Hepatocyte (in vitro differentiated cells): ENCODE measurements at regions not wholly inside any gene's neighbourhood (a gene's known extent, or its start where the extent isn't known, plus 50 kb on each side); places are given as distances from the start of the nearest gene placed in this dataset.
A peak's percentile ranks its signal among the peaks of the same experiment; 100 is the strongest.

Experiments
- DNase-seq: peaks from one replicate; pipeline ENCODE4 v3.0.0-alpha.2; 2016; ENCODE audit warnings: low spot score
- H2AFZ ChIP-seq: fragments of 200-600 bp; sonication (generic); 2 replicates; pipeline ENCODE4 v1.6.0; 2016; ENCODE audit warnings: antibody characterized with exemption, mild to moderate bottlenecking
- H3K27ac ChIP-seq: fragments of 200-600 bp; sonication (generic); 2 replicates; pipeline ENCODE4 v1.5.1; 2016; ENCODE audit warnings: mild to moderate bottlenecking
- H3K27me3 ChIP-seq: fragments of 200-600 bp; sonication (generic); 2 replicates; pipeline ENCODE4 v1.6.1; 2016
- H3K36me3 ChIP-seq: fragments of 200-600 bp; sonication (generic); replicated peaks from 2 replicates; pipeline ENCODE4 v1.5.1; 2016; ENCODE audit warnings: low read depth; ENCODE audit not compliant: insufficient read depth
- H3K4me1 ChIP-seq: fragments of 200-600 bp; sonication (generic); 2 replicates; pipeline ENCODE4 v1.5.1; 2016; ENCODE audit warnings: mild to moderate bottlenecking, moderate library complexity; ENCODE audit not compliant: insufficient read depth
- H3K4me2 ChIP-seq: fragments of 200-600 bp; sonication (generic); 2 replicates; pipeline ENCODE4 v1.6.0; 2016
- H3K4me3 ChIP-seq: fragments of 200-600 bp; sonication (generic); 2 replicates; pipeline ENCODE4 v1.5.1; 2016; ENCODE audit warnings: mild to moderate bottlenecking
- H3K79me2 ChIP-seq: fragments of 200-600 bp; sonication (generic); 2 replicates; pipeline ENCODE4 v1.6.0; 2017; ENCODE audit warnings: mild to moderate bottlenecking
- H3K9me2 ChIP-seq: fragments of 200-600 bp; sonication (generic); replicated peaks from 2 replicates; pipeline ENCODE4 v1.6.0; 2017; ENCODE audit warnings: mild to moderate bottlenecking; ENCODE audit not compliant: insufficient read depth
- H3K9me3 ChIP-seq: fragments of 200-600 bp; sonication (generic); 2 replicates; pipeline ENCODE4 v1.5.1; 2016; ENCODE audit warnings: low read depth, mild to moderate bottlenecking
- H4K20me1 ChIP-seq: fragments of 200-600 bp; sonication (generic); 2 replicates; pipeline ENCODE4 v1.6.0; 2016; ENCODE audit warnings: mild to moderate bottlenecking; ENCODE audit not compliant: insufficient read depth, poor library complexity, severe bottlenecking
- CTCF ChIP-seq: fragments of 200-600 bp; sonication (generic); IDR thresholded peaks from 2 replicates; pipeline ENCODE4 v1.5.1; 2016; ENCODE audit warnings: antibody characterized with exemption, mild to moderate bottlenecking; ENCODE audit not compliant: poor library complexity
- EZH2 ChIP-seq: fragments of 200-600 bp; sonication (generic); IDR thresholded peaks from 2 replicates; pipeline ENCODE4 v1.6.1; 2016; ENCODE audit warnings: antibody characterized with exemption, mild to moderate bottlenecking, borderline replicate concordance
- EZH2phosphoT487 ChIP-seq: fragments of 200-600 bp; sonication (generic); IDR thresholded peaks from one replicate; pipeline ENCODE4 v1.6.1; 2018; ENCODE audit warnings: antibody characterized with exemption, mild to moderate bottlenecking, low read depth, moderate library complexity; ENCODE audit not compliant: unreplicated experiment, severe bottlenecking
- WGBS: methylation state at CpG from one replicate; pipeline ENCODE4 v1.1.6; 2016; ENCODE audit warnings: low lambda C conversion rate; ENCODE audit errors: missing lambda C conversion rate; 5-methylcytosine and 5-hydroxymethylcytosine counted together

- H3K4me2 ChIP-seq = no peak overlapping the region
- H3K4me3 ChIP-seq = no peak overlapping the region
- H3K79me2 ChIP-seq = no peaks in the 10 kb centered on the region
- TF ChIP-seq CTCF (no peak), EZH2phosphoT487 (no peak), EZH2 (no peak)
- 78% methylated on average over 4 of the region's 4 CpGs for WGBS
- no peaks in the 10 kb centered on the region for H3K9me2 ChIP-seq
- H3K9me3 ChIP-seq = no peaks in the 10 kb centered on the region
- no peaks in the 10 kb centered on the region for H3K4me1 ChIP-seq
- H3K36me3 ChIP-seq = no peaks in the 10 kb centered on the region
- no peak for DNase-seq
- no peak overlapping the region for H3K27ac ChIP-seq
- H3K27me3 ChIP-seq = no peaks in the 10 kb centered on the region
- no peaks in the 10 kb centered on the region for H4K20me1 ChIP-seq
- no peak overlapping the region for H2AFZ ChIP-seq
Observed at GRCh38 chr1:81467383-81467782, 333.4 kb upstream of the ADGRL2 start.

GRCh38 chr1:81466961-81467360, 333.8 kb upstream of the ADGRL2 start:
- no peak overlapping the region for H3K4me2 ChIP-seq
- H3K9me3 ChIP-seq = no peaks in the 10 kb centered on the region
- WGBS = 39% methylated on average over 4 of the region's 4 CpGs
- TF ChIP-seq EZH2 = no peak
- no peaks in the 10 kb centered on the region for H4K20me1 ChIP-seq
- DNase-seq = peak; percentile 10
- no peaks in the 10 kb centered on the region for H3K79me2 ChIP-seq
- no peaks in the 10 kb centered on the region for H3K36me3 ChIP-seq
- no peak overlapping the region for H2AFZ ChIP-seq
- no peak overlapping the region for H3K27ac ChIP-seq
- no peak overlapping the region for H3K4me3 ChIP-seq
- no peaks in the 10 kb centered on the region for H3K4me1 ChIP-seq
- H3K27me3 ChIP-seq = no peaks in the 10 kb centered on the region
- no peaks in the 10 kb centered on the region for H3K9me2 ChIP-seq

DNA sequence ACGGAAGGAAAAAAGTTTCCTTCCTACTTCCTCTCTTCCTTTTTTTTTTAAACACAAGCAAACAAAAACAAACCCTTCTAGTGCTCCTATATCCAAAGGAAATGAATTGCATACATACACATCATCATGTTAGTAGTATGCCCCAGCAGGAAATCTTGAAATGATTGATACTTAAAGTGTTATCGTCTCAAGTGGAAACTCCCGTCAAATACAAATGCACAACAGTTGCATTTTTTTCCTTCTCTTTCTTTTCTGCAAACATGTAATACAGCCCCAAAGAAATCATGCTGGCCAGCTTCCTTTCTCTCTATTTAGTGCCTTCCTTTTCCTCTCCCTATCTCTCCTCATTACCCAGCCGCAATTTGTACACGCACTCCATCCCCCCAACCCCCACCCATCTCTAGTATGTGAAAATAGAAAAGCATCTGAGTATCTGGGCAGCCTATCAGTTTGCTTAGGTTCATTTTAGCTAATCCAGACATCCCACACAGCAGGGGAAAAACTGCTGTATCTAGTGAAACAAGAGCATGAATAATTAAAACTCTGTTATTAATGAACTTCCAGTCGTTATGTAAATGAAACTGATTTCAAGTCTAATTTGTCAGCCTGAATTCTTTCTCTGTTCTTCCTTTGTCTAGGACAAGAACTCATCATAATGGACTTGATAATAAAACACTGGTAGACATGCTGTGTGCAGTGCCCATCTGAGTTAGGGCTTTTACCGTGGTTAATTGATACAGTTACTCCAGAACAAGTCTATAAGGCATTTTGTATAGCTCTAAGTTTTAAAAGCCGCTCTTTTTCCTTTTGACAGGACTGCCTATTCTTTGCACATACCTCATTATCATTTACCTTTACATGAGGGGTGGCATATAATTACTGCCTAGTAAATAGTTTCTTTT, 336.5 kb upstream of the ADGRL2 start:
- no peak overlapping the region for H3K27ac ChIP-seq
- no peaks in the 10 kb centered on the region for H3K27me3 ChIP-seq
- H3K36me3 ChIP-seq = no peaks in the 10 kb centered on the region
- no peaks in the 10 kb centered on the region for H3K4me1 ChIP-seq
- H3K4me2 ChIP-seq = no peak overlapping the region
- DNase-seq = no peak
- H2AFZ ChIP-seq = no peak overlapping the region
- WGBS = 73% methylated on average over 8 of the region's 8 CpGs
- H3K79me2 ChIP-seq = no peaks in the 10 kb centered on the region
- H3K9me3 ChIP-seq = no peaks in the 10 kb centered on the region
- no peak for TF ChIP-seq EZH2phosphoT487
- no peak for TF ChIP-seq CTCF
- no peak for TF ChIP-seq EZH2
- H3K4me3 ChIP-seq = no peak overlapping the region
- H4K20me1 ChIP-seq = no peaks in the 10 kb centered on the region
- H3K9me2 ChIP-seq = no peaks in the 10 kb centered on the region

DNA sequence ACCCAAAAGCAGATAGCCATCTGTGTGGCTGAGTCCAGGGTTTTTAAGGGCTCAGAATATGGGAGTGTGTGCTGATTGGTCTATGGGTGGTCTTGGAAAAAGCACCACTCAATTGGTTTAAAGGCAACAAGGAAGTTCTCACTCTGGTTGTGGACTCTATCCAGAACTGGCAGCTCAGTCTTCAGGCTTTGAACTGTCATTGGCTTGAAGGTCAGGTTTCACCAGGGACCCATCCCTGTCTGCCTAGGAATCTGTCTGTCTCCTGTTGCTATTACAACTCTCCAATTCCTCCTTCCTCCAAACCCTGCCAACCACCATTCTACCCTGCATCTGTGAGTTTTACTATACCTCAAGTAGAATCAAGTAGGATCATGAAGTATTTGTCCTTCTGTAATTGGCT, 341.7 kb upstream of the ADGRL2 start:
- Histone ChIP-seq H3K9me3 (no peaks in the 10 kb centered on the region), H3K27me3 (no peaks in the 10 kb centered on the region), H3K27ac (no peak overlapping the region), H3K36me3 (no peaks in the 10 kb centered on the region), H3K4me3 (no peak overlapping the region), H3K4me2 (no peak overlapping the region), H3K79me2 (no peaks in the 10 kb centered on the region), H3K4me1 (no peaks in the 10 kb centered on the region), H3K9me2 (no peaks in the 10 kb centered on the region), H4K20me1 (no peaks in the 10 kb centered on the region), H2AFZ (no peak overlapping the region)
- DNase-seq = no peak
- no peak for TF ChIP-seq CTCF
- TF ChIP-seq EZH2 = no peak
- TF ChIP-seq EZH2phosphoT487 = no peak
